ENCODE measurements at regions not wholly inside any gene's neighbourhood (a gene's known extent, or its start where the extent isn't known, plus 50 kb on each side); places are given as distances from the start of the nearest gene placed in this dataset.

DNA sequence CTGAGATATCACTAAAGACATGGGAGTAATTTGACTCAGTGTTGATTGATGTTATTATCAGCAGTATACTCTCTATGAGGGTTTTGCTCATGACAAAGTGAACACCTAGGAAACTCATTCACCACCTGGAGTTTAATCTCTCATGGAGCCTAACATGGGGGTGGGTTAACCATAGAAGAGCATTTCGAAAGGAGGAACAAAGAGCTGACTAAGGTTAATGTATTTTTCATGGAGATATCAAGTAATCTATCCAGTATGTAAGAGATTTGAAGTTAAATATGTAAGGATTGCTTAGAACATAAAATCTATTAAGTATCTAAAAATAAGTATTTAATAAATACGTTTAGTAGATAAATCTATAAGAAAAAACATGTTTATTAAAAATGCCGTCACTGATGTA is 917.8 kb downstream of the EPHA4 start:
- no peak for FAIRE-seq
- DNase-seq (ENCODE audit: insufficient read length, low spot score) = no peak
- TF ChIP-seq, protein P1, sequence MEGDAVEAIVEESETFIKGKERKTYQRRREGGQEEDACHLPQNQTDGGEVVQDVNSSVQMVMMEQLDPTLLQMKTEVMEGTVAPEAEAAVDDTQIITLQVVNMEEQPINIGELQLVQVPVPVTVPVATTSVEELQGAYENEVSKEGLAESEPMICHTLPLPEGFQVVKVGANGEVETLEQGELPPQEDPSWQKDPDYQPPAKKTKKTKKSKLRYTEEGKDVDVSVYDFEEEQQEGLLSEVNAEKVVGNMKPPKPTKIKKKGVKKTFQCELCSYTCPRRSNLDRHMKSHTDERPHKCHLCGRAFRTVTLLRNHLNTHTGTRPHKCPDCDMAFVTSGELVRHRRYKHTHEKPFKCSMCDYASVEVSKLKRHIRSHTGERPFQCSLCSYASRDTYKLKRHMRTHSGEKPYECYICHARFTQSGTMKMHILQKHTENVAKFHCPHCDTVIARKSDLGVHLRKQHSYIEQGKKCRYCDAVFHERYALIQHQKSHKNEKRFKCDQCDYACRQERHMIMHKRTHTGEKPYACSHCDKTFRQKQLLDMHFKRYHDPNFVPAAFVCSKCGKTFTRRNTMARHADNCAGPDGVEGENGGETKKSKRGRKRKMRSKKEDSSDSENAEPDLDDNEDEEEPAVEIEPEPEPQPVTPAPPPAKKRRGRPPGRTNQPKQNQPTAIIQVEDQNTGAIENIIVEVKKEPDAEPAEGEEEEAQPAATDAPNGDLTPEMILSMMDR (IDR thresholded peaks at IDR 0.05; ENCODE audit: insufficient read depth, missing control alignments) = no peak

DNA sequence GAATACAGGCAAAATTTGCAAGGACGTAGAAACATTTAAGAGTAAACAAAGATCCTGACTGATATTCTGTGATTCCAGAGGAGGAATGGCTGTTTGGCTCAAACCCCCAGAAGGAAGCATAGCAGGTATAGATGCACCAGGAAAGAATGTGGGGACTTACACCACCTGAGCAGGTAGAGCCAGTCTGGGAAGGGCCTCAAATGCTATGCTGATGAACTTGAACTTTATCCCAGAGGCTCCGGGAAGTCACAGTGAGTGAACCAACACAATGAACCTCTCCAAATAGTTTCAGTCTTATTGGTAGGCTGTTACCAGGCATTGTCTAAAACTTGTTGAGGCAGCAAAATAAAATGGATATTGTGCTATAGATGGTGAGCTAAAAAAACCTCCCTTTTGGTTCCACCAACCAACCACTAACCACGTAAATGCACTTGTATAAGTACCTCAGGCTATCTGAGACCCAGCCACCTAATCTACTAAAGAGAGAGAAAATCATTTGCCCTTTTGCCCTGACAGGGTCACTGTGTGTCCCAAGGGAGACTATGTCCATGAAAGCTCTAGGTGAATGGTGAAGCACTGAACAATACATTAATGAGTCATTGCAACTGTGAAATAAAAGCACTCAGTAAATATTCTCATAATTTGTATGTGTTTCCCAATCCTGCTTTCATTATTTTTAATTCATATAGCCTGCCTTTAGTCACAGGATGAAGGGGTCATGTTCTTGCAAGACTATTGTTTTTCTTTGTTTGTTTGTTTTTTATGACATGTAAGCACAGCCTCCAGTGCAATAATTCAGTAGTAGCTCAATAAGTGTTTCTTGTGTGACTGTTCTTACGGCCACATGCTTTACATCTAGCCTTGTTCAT is 911.6 kb downstream of the EPHA4 start:
- no peak for FAIRE-seq
- DNase-seq (ENCODE audit: insufficient read length, low spot score) = no peak
- TF ChIP-seq, protein P1 (IDR thresholded peaks at IDR 0.05; ENCODE audit: insufficient read depth, missing control alignments) = no peak

DNA sequence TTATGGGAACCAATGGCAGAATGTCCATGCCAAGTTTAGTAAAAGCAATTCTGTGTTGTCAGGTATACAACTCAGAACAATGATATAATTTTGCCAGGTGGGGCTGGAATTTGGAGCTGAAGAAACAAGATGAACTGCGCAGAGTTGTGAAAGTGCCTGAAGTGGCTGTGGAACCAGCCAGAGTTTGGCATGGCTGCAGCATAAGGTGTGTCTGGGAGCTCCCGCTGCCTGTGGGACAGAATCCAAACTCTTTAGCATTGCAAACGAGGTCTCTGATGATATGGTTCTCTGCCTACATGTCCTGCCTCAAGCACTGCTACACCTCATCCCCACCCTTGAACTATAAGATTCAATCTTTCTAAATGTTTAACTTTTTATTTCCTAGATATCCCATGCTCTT is 909.7 kb downstream of the EPHA4 start:
- FAIRE-seq = no peak
- no peak for DNase-seq (ENCODE audit: insufficient read length, low spot score)
- TF ChIP-seq, protein P1 (IDR thresholded peaks at IDR 0.05; ENCODE audit: insufficient read depth, missing control alignments) = no peak

DNA sequence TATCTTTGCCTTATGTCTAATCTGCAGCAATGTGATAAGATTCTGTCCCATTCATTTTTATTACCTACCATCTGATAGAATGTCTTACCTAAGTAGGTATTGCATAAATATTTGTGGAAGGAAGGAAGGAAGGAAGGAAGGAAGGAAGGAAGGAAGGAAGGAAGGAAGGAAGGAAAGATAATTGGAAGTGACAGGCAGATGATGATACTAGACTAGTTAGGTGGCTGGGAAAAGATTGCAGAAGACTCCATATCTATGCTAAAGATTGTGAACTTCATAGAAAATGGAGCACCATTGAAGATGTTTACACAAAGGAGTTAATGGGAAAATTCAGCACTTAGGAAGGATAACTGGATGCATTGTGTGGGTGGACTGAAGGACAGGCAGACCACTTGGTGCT is 909.0 kb downstream of the EPHA4 start:
- DNase-seq (ENCODE audit: insufficient read length, low spot score) (no peak), FAIRE-seq (no peak)
- TF ChIP-seq, protein P1 (IDR thresholded peaks at IDR 0.05; ENCODE audit: insufficient read depth, missing control alignments) = no peak

DNA sequence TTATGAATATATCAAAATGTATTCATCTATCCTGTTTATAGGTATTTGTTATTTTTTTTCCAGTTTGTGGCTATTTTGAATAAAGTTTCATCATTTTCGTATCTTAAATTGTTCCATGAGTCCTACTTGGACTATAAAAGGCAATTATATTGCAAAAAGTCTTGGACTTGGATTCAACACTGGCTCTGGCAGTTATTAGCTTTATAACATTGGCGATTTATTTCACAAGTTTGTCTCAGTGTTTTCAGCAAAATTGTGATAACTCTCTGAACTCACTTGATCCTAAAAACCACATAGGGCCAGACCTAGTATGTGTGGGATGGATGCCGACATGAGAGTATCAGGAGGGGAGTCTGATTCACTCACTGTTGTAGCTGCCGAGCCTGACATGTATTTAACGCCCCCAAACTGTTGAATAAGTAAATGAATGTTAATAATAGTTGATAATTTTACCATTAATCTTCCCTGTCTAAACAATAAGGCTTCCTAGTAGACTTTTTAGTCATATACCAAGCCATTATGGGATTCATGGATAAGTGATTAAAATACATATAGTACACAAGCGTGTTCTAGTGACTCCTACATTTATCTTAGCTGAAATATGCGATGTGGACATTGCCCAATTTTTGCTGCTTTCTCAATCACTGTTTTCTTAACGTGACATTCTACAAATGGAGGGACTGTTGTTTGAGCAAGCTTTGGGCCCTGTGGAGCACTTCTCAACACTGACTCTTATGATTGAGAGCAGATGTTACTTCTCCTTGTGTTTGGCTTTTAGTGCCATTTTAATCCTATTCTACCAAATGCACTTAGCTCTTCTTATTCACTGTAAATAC is 907.6 kb downstream of the EPHA4 start:
- TF ChIP-seq, protein P1 (IDR thresholded peaks at IDR 0.05; ENCODE audit: insufficient read depth, missing control alignments) = no peak
- DNase-seq (ENCODE audit: insufficient read length, low spot score) (no peak), FAIRE-seq (no peak)

DNA sequence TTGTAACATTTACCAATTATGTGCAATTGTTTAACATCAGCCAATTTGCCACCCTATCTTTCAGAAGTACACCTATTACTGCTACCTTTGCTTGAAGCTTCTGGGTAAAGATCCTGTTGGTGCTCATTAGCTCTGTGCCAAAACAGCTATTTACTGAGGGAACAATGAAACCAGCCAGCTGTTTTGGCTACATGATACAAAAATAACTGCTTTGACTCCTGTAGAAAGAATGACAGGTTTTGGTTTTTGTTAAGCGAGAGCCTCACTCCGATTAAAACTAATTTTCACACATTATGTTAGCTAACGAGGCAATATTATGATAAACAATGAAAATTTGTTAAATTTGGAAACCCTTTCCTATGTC is 907.0 kb downstream of the EPHA4 start:
- FAIRE-seq = no peak
- DNase-seq (ENCODE audit: insufficient read length, low spot score) = no peak
- TF ChIP-seq, protein P1 (IDR thresholded peaks at IDR 0.05; ENCODE audit: insufficient read depth, missing control alignments) = no peak
